ENCODE measurements at regions not wholly inside any gene's neighbourhood (a gene's known extent, or its start where the extent isn't known, plus 50 kb on each side); places are given as distances from the start of the nearest gene placed in this dataset.

DNA sequence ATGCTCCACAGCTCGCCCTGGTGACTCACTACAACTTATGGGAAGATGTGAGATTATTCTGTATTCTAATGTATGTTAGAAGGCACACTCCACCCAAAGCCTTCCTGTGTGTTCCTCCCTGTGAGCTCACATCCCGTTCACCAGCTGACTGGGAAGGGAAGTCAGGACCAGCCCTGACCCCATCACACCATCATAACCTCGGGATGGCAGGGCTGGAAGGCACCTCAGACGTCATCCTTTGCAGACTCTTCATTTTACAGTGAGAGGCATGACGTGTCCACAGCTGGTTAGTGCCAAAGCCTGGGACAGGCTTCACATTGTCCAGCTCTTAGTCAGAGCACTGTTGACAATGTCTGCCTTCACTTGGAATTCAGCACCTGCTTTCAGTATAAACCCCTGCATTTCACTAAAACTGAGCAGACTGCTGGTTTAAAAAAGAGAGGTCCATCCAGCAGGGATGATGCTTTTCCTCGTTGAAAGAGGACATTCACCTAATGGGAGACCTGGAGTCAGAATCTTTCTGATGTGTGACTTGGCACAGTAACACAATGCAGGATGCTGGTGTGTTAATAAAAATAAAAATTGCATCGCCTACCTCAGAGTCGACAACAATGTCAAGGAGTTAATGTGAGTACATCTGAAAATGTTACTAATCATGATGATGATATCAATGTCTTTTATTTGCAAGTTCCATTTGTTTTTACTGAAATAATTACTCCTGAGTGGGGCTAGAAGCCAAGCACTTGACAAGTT lies 418.0 kb upstream of the TNP1 start:
- H3K4ac ChIP-seq (ENCODE audit: low read depth, low read length): no peak overlapping the region
- H3K4me3 ChIP-seq (ENCODE audit: low read depth, low read length): no peak overlapping the region
- H3K27me3 ChIP-seq (ENCODE audit: insufficient read depth, low read length): no peaks in the 10 kb centered on the region
- no peak overlapping the region for H2AK5ac ChIP-seq (ENCODE audit: low read length)
- H4K8ac ChIP-seq (ENCODE audit: low read depth, low read length): no peak overlapping the region
- DNase-seq: peak; percentile 87 to 90
- no CpG with 5 or more reads among the region's 8 CpGs for WGBS (ENCODE audit: extremely low coverage, insufficient coverage, insufficient read length)
- H2BK120ac ChIP-seq (ENCODE audit: insufficient read depth, low read length, poor library complexity): no peak overlapping the region
- H3K4me2 ChIP-seq (ENCODE audit: low read length): peak overlapping the region; percentile 14
- peaks cover 1% of the 10 kb centered on the region for H3K9me3 ChIP-seq (ENCODE audit: insufficient read depth, low read depth, low read length)
- no peak overlapping the region for H3K9ac ChIP-seq (ENCODE audit: low read length)
- no peaks in the 10 kb centered on the region for H3K79me2 ChIP-seq (ENCODE audit: control insufficient read depth, insufficient read depth, low read length, poor library complexity)
- H2AFZ ChIP-seq (ENCODE audit: insufficient read depth, low read length, poor library complexity): no peak overlapping the region
- no peaks in the 10 kb centered on the region for H3K36me3 ChIP-seq (ENCODE audit: control insufficient read depth in 1 of 2, insufficient read depth in 2 of 2, low read length in 2 of 2)
- H3K79me1 ChIP-seq (ENCODE audit: low read length): peaks cover 5% of the 10 kb centered on the region
- H2BK12ac ChIP-seq (ENCODE audit: low read length): no peak overlapping the region
- no peak overlapping the region for H4K12ac ChIP-seq (ENCODE audit: low read depth, low read length)
- H3K4me1 ChIP-seq (ENCODE audit: control insufficient read depth in 1 of 2, insufficient read depth in 2 of 2, low read length in 2 of 2): peaks cover 0 to 7% of the 10 kb centered on the region in 2 experiments
- H3K23ac ChIP-seq (ENCODE audit: low read length): no peak overlapping the region
- H2BK5ac ChIP-seq (ENCODE audit: low read depth, low read length, poor library complexity): no peak overlapping the region
- H3K18ac ChIP-seq (ENCODE audit: low read length): no peak overlapping the region
- peak overlapping the region; percentile 1 for H3K27ac ChIP-seq (ENCODE audit: low read depth, low read length)
- no peak overlapping the region for H4K91ac ChIP-seq (ENCODE audit: low read depth, low read length)
- no peak overlapping the region for H3K14ac ChIP-seq (ENCODE audit: low read length)

- Histone ChIP-seq H3K4me1 (ENCODE audit: control insufficient read depth in 1 of 2, insufficient read depth in 2 of 2, low read length in 2 of 2) (peaks cover 0 to 7% of the 10 kb centered on the region in 2 experiments), H3K79me1 (ENCODE audit: low read length) (peaks cover 5% of the 10 kb centered on the region), H2AK5ac (ENCODE audit: low read length) (no peak overlapping the region), H3K14ac (ENCODE audit: low read length) (no peak overlapping the region), H2AFZ (ENCODE audit: insufficient read depth, low read length, poor library complexity) (no peak overlapping the region), H3K4me2 (ENCODE audit: low read length) (no peak overlapping the region), H4K8ac (ENCODE audit: low read depth, low read length) (no peak overlapping the region), H3K23ac (ENCODE audit: low read length) (no peak overlapping the region), H3K79me2 (ENCODE audit: control insufficient read depth, insufficient read depth, low read length, poor library complexity) (no peaks in the 10 kb centered on the region), H3K27me3 (ENCODE audit: insufficient read depth, low read length) (no peaks in the 10 kb centered on the region), H3K4ac (ENCODE audit: low read depth, low read length) (no peak overlapping the region), H3K4me3 (ENCODE audit: low read depth, low read length) (no peak overlapping the region), H3K27ac (ENCODE audit: low read depth, low read length) (no peak overlapping the region), H4K91ac (ENCODE audit: low read depth, low read length) (no peak overlapping the region), H3K9me3 (ENCODE audit: insufficient read depth, low read depth, low read length) (peaks cover 1% of the 10 kb centered on the region), H2BK120ac (ENCODE audit: insufficient read depth, low read length, poor library complexity) (no peak overlapping the region), H2BK12ac (ENCODE audit: low read length) (no peak overlapping the region), H3K36me3 (ENCODE audit: control insufficient read depth in 1 of 2, insufficient read depth in 2 of 2, low read length in 2 of 2) (no peaks in the 10 kb centered on the region), H2BK5ac (ENCODE audit: low read depth, low read length, poor library complexity) (no peak overlapping the region), H3K9ac (ENCODE audit: low read length) (no peak overlapping the region), H3K18ac (ENCODE audit: low read length) (no peak overlapping the region), H4K12ac (ENCODE audit: low read depth, low read length) (no peak overlapping the region)
- peak in 1 of 2 donors; percentile 29 for DNase-seq
- WGBS (ENCODE audit: extremely low coverage, insufficient coverage, insufficient read length): no CpG with 5 or more reads among the region's 4 CpGs
Observed at GRCh38 chr2:217276433-217276832, 416.6 kb upstream of the TNP1 start.

DNA sequence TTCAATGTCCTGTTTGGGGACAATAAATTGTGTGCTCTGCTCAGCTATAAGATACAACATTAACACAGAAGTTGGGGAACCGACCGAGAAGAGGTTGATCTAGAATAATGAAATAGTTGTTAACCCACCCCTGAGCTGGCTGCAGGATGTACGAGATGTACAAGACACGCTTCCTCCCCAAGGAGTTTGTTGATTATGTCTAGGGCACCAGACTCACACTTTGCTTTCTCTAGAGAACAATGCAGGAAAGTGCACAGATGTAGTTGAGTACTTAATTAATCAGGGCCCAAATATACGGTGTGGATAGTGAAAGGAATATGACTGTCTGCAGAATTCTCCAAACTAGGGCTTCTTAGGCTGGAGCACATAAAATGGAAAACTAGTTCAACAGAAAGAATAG lies 415.2 kb upstream of the TNP1 start:
- Histone ChIP-seq H3K27ac (ENCODE audit: low read depth, low read length) (no peak overlapping the region), H3K79me2 (ENCODE audit: control insufficient read depth, insufficient read depth, low read length, poor library complexity) (no peaks in the 10 kb centered on the region), H4K91ac (ENCODE audit: low read depth, low read length) (no peak overlapping the region), H3K18ac (ENCODE audit: low read length) (no peak overlapping the region), H3K27me3 (ENCODE audit: insufficient read depth, low read length) (no peaks in the 10 kb centered on the region), H4K12ac (ENCODE audit: low read depth, low read length) (no peak overlapping the region), H3K79me1 (ENCODE audit: low read length) (peaks cover 3% of the 10 kb centered on the region), H3K23ac (ENCODE audit: low read length) (no peak overlapping the region), H3K9me3 (ENCODE audit: insufficient read depth, low read depth, low read length) (peaks cover 1% of the 10 kb centered on the region), H3K4ac (ENCODE audit: low read depth, low read length) (no peak overlapping the region), H2BK5ac (ENCODE audit: low read depth, low read length, poor library complexity) (no peak overlapping the region), H3K36me3 (ENCODE audit: control insufficient read depth in 1 of 2, insufficient read depth in 2 of 2, low read length in 2 of 2) (no peaks in the 10 kb centered on the region), H3K14ac (ENCODE audit: low read length) (no peak overlapping the region), H2AK5ac (ENCODE audit: low read length) (no peak overlapping the region), H2BK120ac (ENCODE audit: insufficient read depth, low read length, poor library complexity) (no peak overlapping the region), H2BK12ac (ENCODE audit: low read length) (no peak overlapping the region), H4K8ac (ENCODE audit: low read depth, low read length) (no peak overlapping the region), H3K4me1 (ENCODE audit: control insufficient read depth in 1 of 2, insufficient read depth in 2 of 2, low read length in 2 of 2) (peaks cover 0 to 7% of the 10 kb centered on the region in 2 experiments), H2AFZ (ENCODE audit: insufficient read depth, low read length, poor library complexity) (no peak overlapping the region), H3K9ac (ENCODE audit: low read length) (no peak overlapping the region), H3K4me3 (ENCODE audit: low read depth, low read length) (no peak overlapping the region), H3K4me2 (ENCODE audit: low read length) (no peak overlapping the region)
- no peak for DNase-seq
- no CpG with 5 or more reads among the region's 5 CpGs for WGBS (ENCODE audit: extremely low coverage, insufficient coverage, insufficient read length)

- WGBS (ENCODE audit: extremely low coverage, insufficient coverage, insufficient read length): no CpG with 5 or more reads among the region's 4 CpGs
- Histone ChIP-seq H3K79me2 (ENCODE audit: control insufficient read depth, insufficient read depth, low read length, poor library complexity) (no peaks in the 10 kb centered on the region), H2BK5ac (ENCODE audit: low read depth, low read length, poor library complexity) (no peak overlapping the region)
Observed at GRCh38 chr2:217274578-217274977, 414.7 kb upstream of the TNP1 start.

More at GRCh38 chr2:217274578-217274977, 414.7 kb upstream of the TNP1 start:
- Histone ChIP-seq H3K27ac (ENCODE audit: low read depth, low read length) (no peak overlapping the region), H2AK5ac (ENCODE audit: low read length) (no peak overlapping the region), H3K23ac (ENCODE audit: low read length) (no peak overlapping the region), H2AFZ (ENCODE audit: insufficient read depth, low read length, poor library complexity) (no peak overlapping the region), H2BK120ac (ENCODE audit: insufficient read depth, low read length, poor library complexity) (no peak overlapping the region), H3K4me2 (ENCODE audit: low read length) (no peak overlapping the region), H3K4me1 (ENCODE audit: control insufficient read depth in 1 of 2, insufficient read depth in 2 of 2, low read length in 2 of 2) (peaks cover 0 to 7% of the 10 kb centered on the region in 2 experiments), H3K9me3 (ENCODE audit: insufficient read depth, low read depth, low read length) (peaks cover 1% of the 10 kb centered on the region), H3K4ac (ENCODE audit: low read depth, low read length) (no peak overlapping the region), H3K27me3 (ENCODE audit: insufficient read depth, low read length) (no peaks in the 10 kb centered on the region), H3K9ac (ENCODE audit: low read length) (no peak overlapping the region), H2BK12ac (ENCODE audit: low read length) (no peak overlapping the region), H4K8ac (ENCODE audit: low read depth, low read length) (no peak overlapping the region), H3K36me3 (ENCODE audit: control insufficient read depth in 1 of 2, insufficient read depth in 2 of 2, low read length in 2 of 2) (no peaks in the 10 kb centered on the region), H3K79me1 (ENCODE audit: low read length) (peaks cover 3% of the 10 kb centered on the region), H3K4me3 (ENCODE audit: low read depth, low read length) (no peak overlapping the region), H3K14ac (ENCODE audit: low read length) (no peak overlapping the region), H4K12ac (ENCODE audit: low read depth, low read length) (no peak overlapping the region), H4K91ac (ENCODE audit: low read depth, low read length) (no peak overlapping the region), H3K18ac (ENCODE audit: low read length) (no peak overlapping the region)
- no peak for DNase-seq
